ENCODE measurements at regions not wholly inside any gene's neighbourhood (a gene's known extent, or its start where the extent isn't known, plus 50 kb on each side); places are given as distances from the start of the nearest gene placed in this dataset.

DNA sequence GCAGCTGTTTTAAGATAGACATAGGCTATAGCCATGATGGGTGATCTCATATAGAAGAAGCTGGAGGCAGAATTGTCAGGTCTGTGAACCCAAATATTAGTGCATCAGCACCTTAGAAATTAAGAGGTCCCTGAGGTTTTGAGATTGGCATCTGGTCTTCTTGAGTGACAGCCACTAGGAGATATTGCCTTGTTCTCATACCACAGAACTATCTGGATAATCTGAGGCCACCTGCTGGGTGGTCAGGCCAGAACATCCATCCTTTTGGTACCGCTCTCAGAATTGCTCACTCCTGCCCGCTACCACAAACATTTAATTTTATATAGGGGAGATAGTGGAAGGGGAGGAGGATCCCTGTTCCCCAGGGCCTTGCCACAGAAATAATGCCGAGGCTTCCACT, 210.6 kb upstream of the ZPLD1 start:
- WGBS (ENCODE audit: insufficient coverage, insufficient replicate concordance, low lambda C conversion rate, missing lambda C conversion rate) = 84% methylated on average over 3 of the region's 3 CpGs
- H3K27me3 ChIP-seq (replicated peaks in 1 of 2; ENCODE audit: control insufficient read depth in 2 of 2, insufficient read depth in 2 of 2, low read length in 1 of 2) = no peaks in the 10 kb centered on the region
- in situ Hi-C loops (cut with MboI) = no loop called here
- H3K36me3 ChIP-seq (ENCODE audit: control insufficient read depth in 2 of 2, insufficient read depth in 2 of 2, low read length in 1 of 2) = no peaks in the 10 kb centered on the region
- H3K4me1 ChIP-seq (ENCODE audit: control insufficient read depth, insufficient read depth, low read length) = peaks cover 4% of the 10 kb centered on the region; the same call in 1 of the 2 replicates
- no TSS peak for BruUV-seq (replicated peaks)
- DNase-seq (ENCODE audit: low read depth, low spot score) = no peak
- no peak overlapping the region for H3K4me2 ChIP-seq (ENCODE audit: control insufficient read depth, insufficient read depth)
- FAIRE-seq = no peak
- H3K27ac ChIP-seq (ENCODE audit: control insufficient read depth, insufficient read depth) = no peak overlapping the region
- no peaks in the 10 kb centered on the region for H3K79me2 ChIP-seq (ENCODE audit: control insufficient read depth, insufficient read depth, low read length)
- H3K9ac ChIP-seq (ENCODE audit: control insufficient read depth, insufficient read depth, low read length) = no peak overlapping the region
- no peak overlapping the region for H2AFZ ChIP-seq (ENCODE audit: control insufficient read depth, low read depth, low read length)
- no peak overlapping the region for H3K4me3 ChIP-seq
- POLR2A ChIA-PET = interaction anchor here (0.9 to 2.0 kb wide), 5 partner anchors 377 to 417 kb away, joined by 3 to 15 read pairs (median 5); no protein-coding TSS in a partner anchor
- no peaks in the 10 kb centered on the region; the same call in 2 of the 3 replicates for H3K9me3 ChIP-seq (replicated peaks; ENCODE audit: control insufficient read depth, insufficient read depth, low read length)
- CTCF ChIA-PET = interaction anchor here (1.0 to 15.2 kb wide), 39 partner anchors 10 to 502 kb away, joined by 3 to 1057 read pairs (median 8); partner anchors contain the start of gene NFKBIZ
- SMC1A ChIA-PET (ENCODE audit: uncharacterized antibody, unreplicated experiment) = interaction anchor here (1.0 to 10.9 kb wide), 41 partner anchors 11 to 503 kb away, joined by 3 to 949 read pairs (median 7); partner anchors contain the start of gene CEP97
- RAD21 ChIA-PET (ENCODE audit: unreplicated experiment) = interaction anchor here (0.5 to 13.0 kb wide), 37 partner anchors 28 to 534 kb away, joined by 3 to 659 read pairs (median 7); partner anchors contain the start of gene NFKBIZ
- no peaks in the 10 kb centered on the region for H4K20me1 ChIP-seq (ENCODE audit: control insufficient read depth, insufficient read depth)
- intact Hi-C loops (cut with micrococcal nuclease; ENCODE audit: unreplicated experiment) = loop anchor here (2.0 kb wide), 4 partner anchors 165 to 529 kb away; no protein-coding TSS in a partner anchor
- peak; percentile 83 for ATAC-seq
- TF ChIP-seq RUNX3 (IDR thresholded peaks at IDR 0.05; ENCODE audit: low read length) = peak; percentile 69
- TF ChIP-seq, protein P1, sequence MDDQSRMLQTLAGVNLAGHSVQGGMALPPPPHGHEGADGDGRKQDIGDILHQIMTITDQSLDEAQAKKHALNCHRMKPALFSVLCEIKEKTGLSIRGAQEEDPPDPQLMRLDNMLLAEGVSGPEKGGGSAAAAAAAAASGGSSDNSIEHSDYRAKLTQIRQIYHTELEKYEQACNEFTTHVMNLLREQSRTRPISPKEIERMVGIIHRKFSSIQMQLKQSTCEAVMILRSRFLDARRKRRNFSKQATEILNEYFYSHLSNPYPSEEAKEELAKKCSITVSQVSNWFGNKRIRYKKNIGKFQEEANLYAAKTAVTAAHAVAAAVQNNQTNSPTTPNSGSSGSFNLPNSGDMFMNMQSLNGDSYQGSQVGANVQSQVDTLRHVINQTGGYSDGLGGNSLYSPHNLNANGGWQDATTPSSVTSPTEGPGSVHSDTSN (IDR thresholded peaks at IDR 0.05; ENCODE audit: insufficient replicate concordance, low read depth, low read length) = peak; percentile 85
- no peak for TF ChIP-seq GATAD2B (conservative IDR thresholded peaks at IDR 0.05; ENCODE audit: low read depth)
- TF ChIP-seq MXI1 (IDR thresholded peaks at IDR 0.05; ENCODE audit: low read depth, low read length) = no peak
- no peak for TF ChIP-seq PAX5 (IDR thresholded peaks at IDR 0.05; ENCODE audit: borderline replicate concordance, low read depth, low read length)
- TF ChIP-seq ETV6 (conservative IDR thresholded peaks at IDR 0.05 in 1 of 2, IDR thresholded peaks at IDR 0.05 in 1 of 2; ENCODE audit: borderline replicate concordance in 1 of 2, low read depth in 1 of 2) = no peak
- TF ChIP-seq RAD21 (IDR thresholded peaks at IDR 0.05; ENCODE audit: insufficient read depth, low read depth, low read length) = peak; percentile 70
- TF ChIP-seq, protein P2, sequence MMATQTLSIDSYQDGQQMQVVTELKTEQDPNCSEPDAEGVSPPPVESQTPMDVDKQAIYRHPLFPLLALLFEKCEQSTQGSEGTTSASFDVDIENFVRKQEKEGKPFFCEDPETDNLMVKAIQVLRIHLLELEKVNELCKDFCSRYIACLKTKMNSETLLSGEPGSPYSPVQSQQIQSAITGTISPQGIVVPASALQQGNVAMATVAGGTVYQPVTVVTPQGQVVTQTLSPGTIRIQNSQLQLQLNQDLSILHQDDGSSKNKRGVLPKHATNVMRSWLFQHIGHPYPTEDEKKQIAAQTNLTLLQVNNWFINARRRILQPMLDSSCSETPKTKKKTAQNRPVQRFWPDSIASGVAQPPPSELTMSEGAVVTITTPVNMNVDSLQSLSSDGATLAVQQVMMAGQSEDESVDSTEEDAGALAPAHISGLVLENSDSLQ (IDR thresholded peaks at IDR 0.05) = peak; percentile 95
- TF ChIP-seq, protein P3, sequence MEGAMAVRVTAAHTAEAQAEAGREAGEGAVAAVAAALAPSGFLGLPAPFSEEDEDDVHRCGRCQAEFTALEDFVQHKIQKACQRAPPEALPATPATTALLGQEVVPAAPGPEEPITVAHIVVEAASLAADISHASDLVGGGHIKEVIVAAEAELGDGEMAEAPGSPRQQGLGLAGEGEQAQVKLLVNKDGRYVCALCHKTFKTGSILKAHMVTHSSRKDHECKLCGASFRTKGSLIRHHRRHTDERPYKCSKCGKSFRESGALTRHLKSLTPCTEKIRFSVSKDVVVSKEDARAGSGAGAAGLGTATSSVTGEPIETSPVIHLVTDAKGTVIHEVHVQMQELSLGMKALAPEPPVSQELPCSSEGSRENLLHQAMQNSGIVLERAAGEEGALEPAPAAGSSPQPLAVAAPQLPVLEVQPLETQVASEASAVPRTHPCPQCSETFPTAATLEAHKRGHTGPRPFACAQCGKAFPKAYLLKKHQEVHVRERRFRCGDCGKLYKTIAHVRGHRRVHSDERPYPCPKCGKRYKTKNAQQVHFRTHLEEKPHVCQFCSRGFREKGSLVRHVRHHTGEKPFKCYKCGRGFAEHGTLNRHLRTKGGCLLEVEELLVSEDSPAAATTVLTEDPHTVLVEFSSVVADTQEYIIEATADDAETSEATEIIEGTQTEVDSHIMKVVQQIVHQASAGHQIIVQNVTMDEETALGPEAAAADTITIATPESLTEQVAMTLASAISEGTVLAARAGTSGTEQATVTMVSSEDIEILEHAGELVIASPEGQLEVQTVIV (IDR thresholded peaks at IDR 0.05; ENCODE audit: borderline replicate concordance, partially characterized antibody) = no peak
- TF ChIP-seq, protein P4, sequence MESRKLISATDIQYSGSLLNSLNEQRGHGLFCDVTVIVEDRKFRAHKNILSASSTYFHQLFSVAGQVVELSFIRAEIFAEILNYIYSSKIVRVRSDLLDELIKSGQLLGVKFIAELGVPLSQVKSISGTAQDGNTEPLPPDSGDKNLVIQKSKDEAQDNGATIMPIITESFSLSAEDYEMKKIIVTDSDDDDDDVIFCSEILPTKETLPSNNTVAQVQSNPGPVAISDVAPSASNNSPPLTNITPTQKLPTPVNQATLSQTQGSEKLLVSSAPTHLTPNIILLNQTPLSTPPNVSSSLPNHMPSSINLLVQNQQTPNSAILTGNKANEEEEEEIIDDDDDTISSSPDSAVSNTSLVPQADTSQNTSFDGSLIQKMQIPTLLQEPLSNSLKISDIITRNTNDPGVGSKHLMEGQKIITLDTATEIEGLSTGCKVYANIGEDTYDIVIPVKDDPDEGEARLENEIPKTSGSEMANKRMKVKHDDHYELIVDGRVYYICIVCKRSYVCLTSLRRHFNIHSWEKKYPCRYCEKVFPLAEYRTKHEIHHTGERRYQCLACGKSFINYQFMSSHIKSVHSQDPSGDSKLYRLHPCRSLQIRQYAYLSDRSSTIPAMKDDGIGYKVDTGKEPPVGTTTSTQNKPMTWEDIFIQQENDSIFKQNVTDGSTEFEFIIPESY (IDR thresholded peaks at IDR 0.05) = peak; percentile 69; the same call in 1 of the 2 replicates
- TF ChIP-seq SMAD5 (IDR thresholded peaks at IDR 0.05; ENCODE audit: low read depth) = no peak
- TF ChIP-seq, protein P5, sequence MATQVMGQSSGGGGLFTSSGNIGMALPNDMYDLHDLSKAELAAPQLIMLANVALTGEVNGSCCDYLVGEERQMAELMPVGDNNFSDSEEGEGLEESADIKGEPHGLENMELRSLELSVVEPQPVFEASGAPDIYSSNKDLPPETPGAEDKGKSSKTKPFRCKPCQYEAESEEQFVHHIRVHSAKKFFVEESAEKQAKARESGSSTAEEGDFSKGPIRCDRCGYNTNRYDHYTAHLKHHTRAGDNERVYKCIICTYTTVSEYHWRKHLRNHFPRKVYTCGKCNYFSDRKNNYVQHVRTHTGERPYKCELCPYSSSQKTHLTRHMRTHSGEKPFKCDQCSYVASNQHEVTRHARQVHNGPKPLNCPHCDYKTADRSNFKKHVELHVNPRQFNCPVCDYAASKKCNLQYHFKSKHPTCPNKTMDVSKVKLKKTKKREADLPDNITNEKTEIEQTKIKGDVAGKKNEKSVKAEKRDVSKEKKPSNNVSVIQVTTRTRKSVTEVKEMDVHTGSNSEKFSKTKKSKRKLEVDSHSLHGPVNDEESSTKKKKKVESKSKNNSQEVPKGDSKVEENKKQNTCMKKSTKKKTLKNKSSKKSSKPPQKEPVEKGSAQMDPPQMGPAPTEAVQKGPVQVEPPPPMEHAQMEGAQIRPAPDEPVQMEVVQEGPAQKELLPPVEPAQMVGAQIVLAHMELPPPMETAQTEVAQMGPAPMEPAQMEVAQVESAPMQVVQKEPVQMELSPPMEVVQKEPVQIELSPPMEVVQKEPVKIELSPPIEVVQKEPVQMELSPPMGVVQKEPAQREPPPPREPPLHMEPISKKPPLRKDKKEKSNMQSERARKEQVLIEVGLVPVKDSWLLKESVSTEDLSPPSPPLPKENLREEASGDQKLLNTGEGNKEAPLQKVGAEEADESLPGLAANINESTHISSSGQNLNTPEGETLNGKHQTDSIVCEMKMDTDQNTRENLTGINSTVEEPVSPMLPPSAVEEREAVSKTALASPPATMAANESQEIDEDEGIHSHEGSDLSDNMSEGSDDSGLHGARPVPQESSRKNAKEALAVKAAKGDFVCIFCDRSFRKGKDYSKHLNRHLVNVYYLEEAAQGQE (IDR thresholded peaks at IDR 0.05; ENCODE audit: low read depth, low read length) = no peak
- no peak for TF ChIP-seq CBX5 (IDR thresholded peaks at IDR 0.05; ENCODE audit: low read depth)
